Liver (tissue), 8 donors: ENCODE measurements at regions not wholly inside any gene's neighbourhood (a gene's known extent, or its start where the extent isn't known, plus 50 kb on each side); places are given as distances from the start of the nearest gene placed in this dataset.

ENCODE experiments used
- DNase-seq: peaks from one replicate; pipeline ENCODE4 v3.0.0-alpha.2; 2017; ENCODE audit warnings: low spot score
- H3K27ac ChIP-seq, 2 donors: one replicate each; pipeline ENCODE4 v1.7.0; 2013; ENCODE audit warnings: inconsistent platforms in 2 of 2, low read length in 2 of 2, control low read depth in 1 of 2, low read depth in 1 of 2, mild to moderate bottlenecking in 1 of 2
- H3K27me3 ChIP-seq, 4 donors: one replicate each; pipeline versions ENCODE4 v1.6.1 to v1.7.0; 2013; ENCODE audit warnings: low read length in 3 of 4, inconsistent platforms in 1 of 4, mild to moderate bottlenecking in 1 of 4, moderate library complexity in 1 of 4; ENCODE audit not compliant: control insufficient read depth in 4 of 4, insufficient read depth in 4 of 4
- H3K36me3 ChIP-seq, 4 donors: one replicate each; pipeline versions ENCODE4 v1.6.1 to v1.7.0; 2013; ENCODE audit warnings: low read length in 3 of 4, mild to moderate bottlenecking in 3 of 4, low read depth in 1 of 4, moderate library complexity in 1 of 4; ENCODE audit not compliant: control insufficient read depth in 4 of 4, insufficient read depth in 3 of 4
- H3K4me1 ChIP-seq, 4 donors: one replicate each; pipeline versions ENCODE4 v1.6.1 to v1.7.0; 2013; ENCODE audit warnings: low read length in 3 of 4, mild to moderate bottlenecking in 3 of 4, moderate library complexity in 1 of 4; ENCODE audit not compliant: control insufficient read depth in 4 of 4, insufficient read depth in 4 of 4
- H3K4me3 ChIP-seq, 3 donors: one replicate each; pipeline versions ENCODE4 v1.6.1 to v1.7.0; 2013; ENCODE audit warnings: low read length in 3 of 3, control low read depth in 1 of 3, low read depth in 1 of 3, mild to moderate bottlenecking in 1 of 3
- H3K9ac ChIP-seq, 2 donors: one replicate each; pipeline ENCODE4 v1.7.0; 2013; ENCODE audit warnings: low read length in 2 of 2, mild to moderate bottlenecking in 2 of 2, moderate library complexity in 2 of 2, control low read depth in 1 of 2, low read depth in 1 of 2
- H3K9me3 ChIP-seq, 4 donors: one replicate each; pipeline versions ENCODE4 v1.6.1 to v1.7.0; 2013; ENCODE audit warnings: low read length in 3 of 4; ENCODE audit not compliant: control insufficient read depth in 4 of 4
- EGR1 ChIP-seq, 2 donors: IDR thresholded peaks; 2 replicates each; pipeline ENCODE4 v1.6.1; 2016 to 2018; ENCODE audit warnings: antibody characterized with exemption in 2 of 2, low read depth in 2 of 2
- FOXA1 ChIP-seq: IDR thresholded peaks from 2 replicates; pipeline ENCODE4 v1.6.1; 2016; ENCODE audit warnings: antibody characterized with exemption
- FOXA2 ChIP-seq: IDR thresholded peaks from 2 replicates; pipeline ENCODE4 v1.6.1; 2016; ENCODE audit warnings: antibody characterized with exemption
- GABPA ChIP-seq, 2 donors: IDR thresholded peaks in 1 of 2; conservative IDR thresholded peaks in 1 of 2; 2 replicates each; pipeline ENCODE4 v1.6.1; 2016; ENCODE audit warnings: antibody characterized with exemption in 2 of 2, mild to moderate bottlenecking in 1 of 2, moderate library complexity in 1 of 2
- HNF4A ChIP-seq, 2 donors: conservative IDR thresholded peaks; 2 replicates each; pipeline ENCODE4 v1.6.1; 2016; ENCODE audit warnings: antibody characterized with exemption in 2 of 2, mild to moderate bottlenecking in 2 of 2
- HNF4G ChIP-seq: IDR thresholded peaks from 2 replicates; pipeline ENCODE4 v1.6.1; 2016; ENCODE audit warnings: antibody characterized with exemption
- JUND ChIP-seq, 2 donors: IDR thresholded peaks; 2 replicates each; pipeline ENCODE4 v1.6.1; 2016; ENCODE audit warnings: antibody characterized with exemption in 2 of 2
- NR2F2 ChIP-seq: IDR thresholded peaks from 2 replicates; pipeline ENCODE4 v1.6.1; 2016; ENCODE audit warnings: antibody characterized with exemption
- RAD21 ChIP-seq, 2 donors: IDR thresholded peaks; 2 replicates each; pipeline ENCODE4 v1.6.1; 2016; ENCODE audit warnings: antibody characterized with exemption in 2 of 2, mild to moderate bottlenecking in 2 of 2
- RXRA ChIP-seq, 2 donors: IDR thresholded peaks; 2 replicates each; pipeline ENCODE4 v1.6.1; 2017 to 2018; ENCODE audit warnings: antibody characterized with exemption in 2 of 2, mild to moderate bottlenecking in 1 of 2
- SP1 ChIP-seq: IDR thresholded peaks from 2 replicates; pipeline ENCODE4 v1.6.1; 2018; ENCODE audit warnings: antibody characterized with exemption, mild to moderate bottlenecking
- YY1 ChIP-seq: IDR thresholded peaks from 2 replicates; pipeline ENCODE4 v1.6.1; 2016; ENCODE audit warnings: antibody characterized with exemption, mild to moderate bottlenecking
- WGBS: extraction: QIAGEN DNeasy Blood & Tissue Kit; methylation state at CpG from one replicate; pipeline ENCODE4 v1.1.7; 2013; 5-methylcytosine and 5-hydroxymethylcytosine counted together
- TF ChIP-seq, protein P1 (sequence below): IDR thresholded peaks from 2 replicates; pipeline ENCODE4 v1.6.1; 2016; ENCODE audit warnings: antibody characterized with exemption
- TF ChIP-seq, protein P2 (sequence below): fragments of 150-350 bp; IDR thresholded peaks from 2 replicates; pipeline ENCODE4 v1.5.1; 2017; ENCODE audit warnings: improper control_type of control experiment, low read depth, low read length; ENCODE audit not compliant: missing input control
- TF ChIP-seq, protein P3 (sequence below): IDR thresholded peaks from 2 replicates; pipeline ENCODE4 v1.6.1; 2016; ENCODE audit warnings: antibody characterized with exemption
- TF ChIP-seq, protein P4 (sequence below): IDR thresholded peaks from 2 replicates; pipeline ENCODE4 v1.6.1; 2016; ENCODE audit warnings: antibody characterized with exemption, mild to moderate bottlenecking
- TF ChIP-seq, protein P5 (sequence below): IDR thresholded peaks from 2 replicates; pipeline ENCODE4 v1.6.1; 2016; ENCODE audit warnings: antibody characterized with exemption
- donor health status: healthy.
- donor health status: healthy.
- donor health status: healthy.
- donor health status: healthy.
- donor health status: healthy.

DNA sequence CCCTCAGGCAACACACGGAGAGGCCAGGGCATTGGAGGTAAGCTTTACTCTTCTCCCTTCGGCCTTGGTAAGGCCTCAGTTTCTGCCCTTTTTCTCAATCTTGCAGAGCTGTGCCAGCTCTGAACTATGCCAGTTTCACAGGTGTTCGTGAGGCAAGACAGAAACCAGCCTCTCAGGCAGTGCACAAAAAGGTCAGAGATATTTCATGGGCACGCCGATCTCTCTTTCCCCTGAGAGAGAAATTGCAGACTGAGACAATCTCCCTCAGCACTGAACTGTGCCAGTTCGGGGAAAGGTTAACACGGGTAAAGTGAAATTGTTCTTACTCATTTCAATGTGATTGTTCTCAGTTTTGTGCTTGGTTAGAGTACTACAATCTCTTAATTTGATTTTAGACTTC, 88.5 kb downstream of the GMNC start:
- H3K4me3 ChIP-seq = no peak overlapping the region
- H3K9me3 ChIP-seq = peaks cover 0 to 5% (median 0%) of the 10 kb centered on the region in 4 donors
- no peaks in the 10 kb centered on the region for H3K27me3 ChIP-seq
- WGBS = 86% methylated on average over 7 of the region's 7 CpGs
- no peak for DNase-seq
- H3K4me1 ChIP-seq = no peaks in the 10 kb centered on the region
- H3K36me3 ChIP-seq = no peaks in the 10 kb centered on the region
- H3K27ac ChIP-seq = no peak overlapping the region
- H3K9ac ChIP-seq = no peak overlapping the region
- TF ChIP-seq, protein P1, sequence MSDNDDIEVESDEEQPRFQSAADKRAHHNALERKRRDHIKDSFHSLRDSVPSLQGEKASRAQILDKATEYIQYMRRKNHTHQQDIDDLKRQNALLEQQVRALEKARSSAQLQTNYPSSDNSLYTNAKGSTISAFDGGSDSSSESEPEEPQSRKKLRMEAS = no peak
- TF ChIP-seq FOXA2 (no peak), RXRA (IDR thresholded peaks at IDR 0.05) (no peak), NR2F2 (no peak), HNF4G (no peak), EGR1 (IDR thresholded peaks at IDR 0.05; ENCODE audit: low read depth in 2 of 2) (no peak), GABPA (IDR thresholded peaks at IDR 0.05 in 1 of 2, conservative IDR thresholded peaks at IDR 0.05 in 1 of 2) (no peak), YY1 (no peak), HNF4A (conservative IDR thresholded peaks at IDR 0.05) (no peak), JUND (IDR thresholded peaks at IDR 0.05) (no peak), FOXA1 (no peak), SP1 (no peak)
- TF ChIP-seq, protein P2, sequence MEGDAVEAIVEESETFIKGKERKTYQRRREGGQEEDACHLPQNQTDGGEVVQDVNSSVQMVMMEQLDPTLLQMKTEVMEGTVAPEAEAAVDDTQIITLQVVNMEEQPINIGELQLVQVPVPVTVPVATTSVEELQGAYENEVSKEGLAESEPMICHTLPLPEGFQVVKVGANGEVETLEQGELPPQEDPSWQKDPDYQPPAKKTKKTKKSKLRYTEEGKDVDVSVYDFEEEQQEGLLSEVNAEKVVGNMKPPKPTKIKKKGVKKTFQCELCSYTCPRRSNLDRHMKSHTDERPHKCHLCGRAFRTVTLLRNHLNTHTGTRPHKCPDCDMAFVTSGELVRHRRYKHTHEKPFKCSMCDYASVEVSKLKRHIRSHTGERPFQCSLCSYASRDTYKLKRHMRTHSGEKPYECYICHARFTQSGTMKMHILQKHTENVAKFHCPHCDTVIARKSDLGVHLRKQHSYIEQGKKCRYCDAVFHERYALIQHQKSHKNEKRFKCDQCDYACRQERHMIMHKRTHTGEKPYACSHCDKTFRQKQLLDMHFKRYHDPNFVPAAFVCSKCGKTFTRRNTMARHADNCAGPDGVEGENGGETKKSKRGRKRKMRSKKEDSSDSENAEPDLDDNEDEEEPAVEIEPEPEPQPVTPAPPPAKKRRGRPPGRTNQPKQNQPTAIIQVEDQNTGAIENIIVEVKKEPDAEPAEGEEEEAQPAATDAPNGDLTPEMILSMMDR = no peak
- TF ChIP-seq, protein P3, sequence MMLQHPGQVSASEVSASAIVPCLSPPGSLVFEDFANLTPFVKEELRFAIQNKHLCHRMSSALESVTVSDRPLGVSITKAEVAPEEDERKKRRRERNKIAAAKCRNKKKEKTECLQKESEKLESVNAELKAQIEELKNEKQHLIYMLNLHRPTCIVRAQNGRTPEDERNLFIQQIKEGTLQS = no peak
- TF ChIP-seq, protein P4, sequence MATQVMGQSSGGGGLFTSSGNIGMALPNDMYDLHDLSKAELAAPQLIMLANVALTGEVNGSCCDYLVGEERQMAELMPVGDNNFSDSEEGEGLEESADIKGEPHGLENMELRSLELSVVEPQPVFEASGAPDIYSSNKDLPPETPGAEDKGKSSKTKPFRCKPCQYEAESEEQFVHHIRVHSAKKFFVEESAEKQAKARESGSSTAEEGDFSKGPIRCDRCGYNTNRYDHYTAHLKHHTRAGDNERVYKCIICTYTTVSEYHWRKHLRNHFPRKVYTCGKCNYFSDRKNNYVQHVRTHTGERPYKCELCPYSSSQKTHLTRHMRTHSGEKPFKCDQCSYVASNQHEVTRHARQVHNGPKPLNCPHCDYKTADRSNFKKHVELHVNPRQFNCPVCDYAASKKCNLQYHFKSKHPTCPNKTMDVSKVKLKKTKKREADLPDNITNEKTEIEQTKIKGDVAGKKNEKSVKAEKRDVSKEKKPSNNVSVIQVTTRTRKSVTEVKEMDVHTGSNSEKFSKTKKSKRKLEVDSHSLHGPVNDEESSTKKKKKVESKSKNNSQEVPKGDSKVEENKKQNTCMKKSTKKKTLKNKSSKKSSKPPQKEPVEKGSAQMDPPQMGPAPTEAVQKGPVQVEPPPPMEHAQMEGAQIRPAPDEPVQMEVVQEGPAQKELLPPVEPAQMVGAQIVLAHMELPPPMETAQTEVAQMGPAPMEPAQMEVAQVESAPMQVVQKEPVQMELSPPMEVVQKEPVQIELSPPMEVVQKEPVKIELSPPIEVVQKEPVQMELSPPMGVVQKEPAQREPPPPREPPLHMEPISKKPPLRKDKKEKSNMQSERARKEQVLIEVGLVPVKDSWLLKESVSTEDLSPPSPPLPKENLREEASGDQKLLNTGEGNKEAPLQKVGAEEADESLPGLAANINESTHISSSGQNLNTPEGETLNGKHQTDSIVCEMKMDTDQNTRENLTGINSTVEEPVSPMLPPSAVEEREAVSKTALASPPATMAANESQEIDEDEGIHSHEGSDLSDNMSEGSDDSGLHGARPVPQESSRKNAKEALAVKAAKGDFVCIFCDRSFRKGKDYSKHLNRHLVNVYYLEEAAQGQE = no peak
- TF ChIP-seq, protein P5, sequence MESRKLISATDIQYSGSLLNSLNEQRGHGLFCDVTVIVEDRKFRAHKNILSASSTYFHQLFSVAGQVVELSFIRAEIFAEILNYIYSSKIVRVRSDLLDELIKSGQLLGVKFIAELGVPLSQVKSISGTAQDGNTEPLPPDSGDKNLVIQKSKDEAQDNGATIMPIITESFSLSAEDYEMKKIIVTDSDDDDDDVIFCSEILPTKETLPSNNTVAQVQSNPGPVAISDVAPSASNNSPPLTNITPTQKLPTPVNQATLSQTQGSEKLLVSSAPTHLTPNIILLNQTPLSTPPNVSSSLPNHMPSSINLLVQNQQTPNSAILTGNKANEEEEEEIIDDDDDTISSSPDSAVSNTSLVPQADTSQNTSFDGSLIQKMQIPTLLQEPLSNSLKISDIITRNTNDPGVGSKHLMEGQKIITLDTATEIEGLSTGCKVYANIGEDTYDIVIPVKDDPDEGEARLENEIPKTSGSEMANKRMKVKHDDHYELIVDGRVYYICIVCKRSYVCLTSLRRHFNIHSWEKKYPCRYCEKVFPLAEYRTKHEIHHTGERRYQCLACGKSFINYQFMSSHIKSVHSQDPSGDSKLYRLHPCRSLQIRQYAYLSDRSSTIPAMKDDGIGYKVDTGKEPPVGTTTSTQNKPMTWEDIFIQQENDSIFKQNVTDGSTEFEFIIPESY = no peak

DNA sequence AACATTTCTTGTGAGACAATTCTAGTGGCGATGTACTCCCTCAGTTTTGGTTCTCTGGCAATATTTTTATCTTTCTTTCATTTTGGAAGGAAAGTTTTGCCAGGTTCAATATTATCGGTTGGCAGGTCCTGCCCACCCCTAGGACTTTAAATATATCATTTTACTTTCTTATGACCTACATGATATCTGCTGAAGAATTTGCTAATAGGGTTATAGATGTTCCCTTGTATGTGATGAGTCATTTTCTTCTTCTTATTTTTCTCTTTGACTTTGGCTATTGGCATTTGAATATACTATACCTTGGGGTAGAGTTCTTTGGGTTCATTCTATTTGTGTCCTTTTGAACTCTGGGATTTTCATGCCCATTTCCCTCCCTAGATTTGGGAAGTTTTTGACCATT, 89.7 kb downstream of the GMNC start:
- H3K4me1 ChIP-seq = no peaks in the 10 kb centered on the region
- no peak overlapping the region for H3K9ac ChIP-seq
- H3K4me3 ChIP-seq = no peak overlapping the region
- no peaks in the 10 kb centered on the region for H3K36me3 ChIP-seq
- H3K9me3 ChIP-seq = peaks cover 0 to 5% (median 0%) of the 10 kb centered on the region in 4 donors
- WGBS = 91% methylated on average over 2 of the region's 2 CpGs
- H3K27me3 ChIP-seq = no peaks in the 10 kb centered on the region
- no peak for DNase-seq
- H3K27ac ChIP-seq = no peak overlapping the region
- no peak for TF ChIP-seq NR2F2
- TF ChIP-seq EGR1 (IDR thresholded peaks at IDR 0.05; ENCODE audit: low read depth in 2 of 2) = no peak
- TF ChIP-seq, protein P4 = no peak
- TF ChIP-seq, protein P5 = no peak
- TF ChIP-seq FOXA2 = no peak
- TF ChIP-seq JUND (IDR thresholded peaks at IDR 0.05) = no peak
- no peak for TF ChIP-seq RXRA (IDR thresholded peaks at IDR 0.05)
- TF ChIP-seq SP1 = no peak
- no peak for TF ChIP-seq GABPA (IDR thresholded peaks at IDR 0.05 in 1 of 2, conservative IDR thresholded peaks at IDR 0.05 in 1 of 2)
- no peak for TF ChIP-seq RAD21 (IDR thresholded peaks at IDR 0.05)
- no peak for TF ChIP-seq FOXA1
